SK-N-SH treated with all-trans-retinoic acid at 6 μM for 48 hours (cell line): ENCODE measurements at regions not wholly inside any gene's neighbourhood (a gene's known extent, or its start where the extent isn't known, plus 50 kb on each side); places are given as distances from the start of the nearest gene placed in this dataset.

Source experiments
- ATAC-seq: fragments of 200-7000 bp; cut with Tn5 transposase; 3 replicates; pipeline ENCODE4 v1.9.1; 2020; ENCODE audit warnings: mild to moderate bottlenecking, moderate library complexity
- ARNTL ChIP-seq: fragments of 450-650 bp; formaldehyde crosslinking; IDR thresholded peaks from 2 replicates; pipeline ENCODE4 v1.5.0; 2020; ENCODE audit warnings: low read depth, mild to moderate bottlenecking, moderate library complexity, borderline replicate concordance
- CREB5 ChIP-seq: fragments of 250-450 bp; sonication (Bioruptor Pico); IDR thresholded peaks from 2 replicates; pipeline ENCODE4 v1.5.1; 2020; ENCODE audit warnings: low read depth, mild to moderate bottlenecking, moderate library complexity
- ESRRG ChIP-seq: fragments of 250-450 bp; sonication (Bioruptor Pico); IDR thresholded peaks from 2 replicates; pipeline ENCODE4 v1.6.1; 2021; ENCODE audit warnings: mild to moderate bottlenecking
- GLIS3 ChIP-seq: fragments of 250-450 bp; sonication (Bioruptor Pico); IDR thresholded peaks from 2 replicates; pipeline ENCODE4 v1.5.0; 2020; ENCODE audit warnings: mild to moderate bottlenecking, moderate library complexity
- ISL1 ChIP-seq: fragments of 250-450 bp; sonication (Bioruptor Pico); IDR thresholded peaks from 2 replicates; pipeline ENCODE4 v2.1.2; 2022; ENCODE audit warnings: mild to moderate bottlenecking, moderate library complexity
- OSR1 ChIP-seq: fragments of 250-450 bp; sonication (Bioruptor Pico); IDR thresholded peaks from 2 replicates; pipeline ENCODE4 v1.8.0; 2022; ENCODE audit warnings: moderate library complexity, mild to moderate bottlenecking, inconsistent platforms
- PATZ1 ChIP-seq: fragments of 250-450 bp; sonication (Bioruptor Pico); IDR thresholded peaks from 2 replicates; pipeline ENCODE4 v1.8.0; 2020; ENCODE audit warnings: mild to moderate bottlenecking, moderate library complexity, borderline replicate concordance
- POU6F1 ChIP-seq: fragments of 250-450 bp; sonication (Bioruptor Pico); IDR thresholded peaks from 2 replicates; pipeline ENCODE4 v1.8.0; 2021; ENCODE audit warnings: low read depth, mild to moderate bottlenecking, moderate library complexity, borderline replicate concordance
- PPARA ChIP-seq: fragments of 250-450 bp; sonication (Bioruptor Pico); IDR thresholded peaks from 2 replicates; pipeline ENCODE4 v1.5.0; 2020; ENCODE audit warnings: mild to moderate bottlenecking, borderline replicate concordance
- RARB ChIP-seq: fragments of 250-450 bp; sonication (Bioruptor Pico); IDR thresholded peaks from 2 replicates; pipeline ENCODE4 v1.8.0; 2021; ENCODE audit warnings: mild to moderate bottlenecking, moderate library complexity
- SNAI2 ChIP-seq: fragments of 250-450 bp; sonication (Bioruptor Pico); IDR thresholded peaks from 2 replicates; pipeline ENCODE4 v1.5.0; 2020; ENCODE audit warnings: mild to moderate bottlenecking, moderate library complexity
- TCF4 ChIP-seq: fragments of 250-450 bp; sonication (Bioruptor Pico); IDR thresholded peaks from 2 replicates; pipeline ENCODE4 v1.8.0; 2021; ENCODE audit warnings: mild to moderate bottlenecking, moderate library complexity, borderline replicate concordance
- TOX ChIP-seq: fragments of 250-450 bp; sonication (Bioruptor Pico); IDR thresholded peaks from 2 replicates; pipeline ENCODE4 v1.8.0; 2021; ENCODE audit warnings: mild to moderate bottlenecking, moderate library complexity, borderline replicate concordance
- TSHZ2 ChIP-seq: fragments of 250-450 bp; sonication (Bioruptor Pico); IDR thresholded peaks from 2 replicates; pipeline ENCODE4 v1.5.0; 2020; ENCODE audit warnings: mild to moderate bottlenecking, moderate library complexity
- ZC3H10 ChIP-seq: fragments of 250-450 bp; sonication (Bioruptor Pico); IDR thresholded peaks from 2 replicates; pipeline ENCODE4 v1.5.1; 2021; ENCODE audit warnings: mild to moderate bottlenecking, moderate library complexity
- ZFP3 ChIP-seq: fragments of 250-450 bp; sonication (Bioruptor Pico); IDR thresholded peaks from 2 replicates; pipeline ENCODE4 v1.5.0; 2020; ENCODE audit warnings: mild to moderate bottlenecking, moderate library complexity
- ZFP30 ChIP-seq: fragments of 450-650 bp; formaldehyde crosslinking; IDR thresholded peaks from 2 replicates; pipeline ENCODE4 v1.5.0; 2022; ENCODE audit warnings: mild to moderate bottlenecking, moderate library complexity
- ZNF565 ChIP-seq: fragments of 450-650 bp; formaldehyde crosslinking; conservative IDR thresholded peaks from 2 replicates; pipeline ENCODE4 v1.5.0; 2020; ENCODE audit warnings: low read depth, mild to moderate bottlenecking, moderate library complexity
- ZNF70 ChIP-seq: fragments of 450-650 bp; formaldehyde crosslinking; IDR thresholded peaks from 2 replicates; pipeline ENCODE4 v1.5.0; 2020; ENCODE audit warnings: mild to moderate bottlenecking, moderate library complexity
- ZNF8 ChIP-seq: fragments of 450-650 bp; formaldehyde crosslinking; IDR thresholded peaks from 2 replicates; pipeline ENCODE4 v1.5.0; 2020; ENCODE audit warnings: mild to moderate bottlenecking, moderate library complexity

- ATAC-seq, result no peak
- TF ChIP-seq CREB5 (CRISPR knock-in tag) (no peak), ZFP30 (no peak), ZNF8 (CRISPR knock-in tag) (no peak), ZNF565 (no peak), POU6F1 (CRISPR knock-in tag) (no peak), GLIS3 (CRISPR knock-in tag) (no peak), ISL1 (CRISPR knock-in tag) (no peak)
- TF ChIP-seq, all 23 proteins: peak for 0
Observed at GRCh38 chr5:38029397-38030065, 189.7 kb upstream of the GDNF start.

- TF ChIP-seq ZNF565, result no peak
- TF ChIP-seq ARNTL (CRISPR knock-in tag), result no peak
- no peak for TF ChIP-seq ZNF70
- TF ChIP-seq ZFP3 (CRISPR knock-in tag), result no peak
- TF ChIP-seq PATZ1 (CRISPR knock-in tag), result no peak
- no peak for TF ChIP-seq TCF4 (CRISPR knock-in tag)
- no peak for TF ChIP-seq PPARA
- no peak for TF ChIP-seq ESRRG (CRISPR knock-in tag)
- TF ChIP-seq ZC3H10 (CRISPR knock-in tag), result no peak
- TF ChIP-seq CREB5 (CRISPR knock-in tag), result no peak
- no peak for TF ChIP-seq GLIS3 (CRISPR knock-in tag)
- no peak for TF ChIP-seq TOX
- TF ChIP-seq OSR1, result no peak
- TF ChIP-seq ZNF8 (CRISPR knock-in tag), result no peak
- no peak for TF ChIP-seq SNAI2 (CRISPR knock-in tag)
- TF ChIP-seq POU6F1 (CRISPR knock-in tag), result no peak
- no peak for TF ChIP-seq RARB (CRISPR knock-in tag)
- no peak for ATAC-seq
Observed at GRCh38 chr5:38023799-38024198, 184.0 kb upstream of the GDNF start.

- ATAC-seq, result no peak
- TF ChIP-seq CREB5 (CRISPR knock-in tag), result no peak
- TF ChIP-seq TSHZ2 (CRISPR knock-in tag), result no peak
- TF ChIP-seq ARNTL (CRISPR knock-in tag), result no peak
- no peak for TF ChIP-seq TOX
- TF ChIP-seq TCF4 (CRISPR knock-in tag), result no peak
- TF ChIP-seq ZNF565, result no peak
- TF ChIP-seq RARB (CRISPR knock-in tag), result no peak
- no peak for TF ChIP-seq PPARA
- TF ChIP-seq SNAI2 (CRISPR knock-in tag), result no peak
- TF ChIP-seq PATZ1 (CRISPR knock-in tag), result no peak
- no peak for TF ChIP-seq POU6F1 (CRISPR knock-in tag)
- TF ChIP-seq, all 23 proteins: peak for 0
Observed at GRCh38 chr5:38023371-38023770, 183.5 kb upstream of the GDNF start.
